ENCODE measurements at regions not wholly inside any gene's neighbourhood (a gene's known extent, or its start where the extent isn't known, plus 50 kb on each side); places are given as distances from the start of the nearest gene placed in this dataset.

GRCh38 chr7:65469919-65470558, 96.4 kb downstream of the ZNF92 start (continued):
- TF ChIP-seq, protein P1, sequence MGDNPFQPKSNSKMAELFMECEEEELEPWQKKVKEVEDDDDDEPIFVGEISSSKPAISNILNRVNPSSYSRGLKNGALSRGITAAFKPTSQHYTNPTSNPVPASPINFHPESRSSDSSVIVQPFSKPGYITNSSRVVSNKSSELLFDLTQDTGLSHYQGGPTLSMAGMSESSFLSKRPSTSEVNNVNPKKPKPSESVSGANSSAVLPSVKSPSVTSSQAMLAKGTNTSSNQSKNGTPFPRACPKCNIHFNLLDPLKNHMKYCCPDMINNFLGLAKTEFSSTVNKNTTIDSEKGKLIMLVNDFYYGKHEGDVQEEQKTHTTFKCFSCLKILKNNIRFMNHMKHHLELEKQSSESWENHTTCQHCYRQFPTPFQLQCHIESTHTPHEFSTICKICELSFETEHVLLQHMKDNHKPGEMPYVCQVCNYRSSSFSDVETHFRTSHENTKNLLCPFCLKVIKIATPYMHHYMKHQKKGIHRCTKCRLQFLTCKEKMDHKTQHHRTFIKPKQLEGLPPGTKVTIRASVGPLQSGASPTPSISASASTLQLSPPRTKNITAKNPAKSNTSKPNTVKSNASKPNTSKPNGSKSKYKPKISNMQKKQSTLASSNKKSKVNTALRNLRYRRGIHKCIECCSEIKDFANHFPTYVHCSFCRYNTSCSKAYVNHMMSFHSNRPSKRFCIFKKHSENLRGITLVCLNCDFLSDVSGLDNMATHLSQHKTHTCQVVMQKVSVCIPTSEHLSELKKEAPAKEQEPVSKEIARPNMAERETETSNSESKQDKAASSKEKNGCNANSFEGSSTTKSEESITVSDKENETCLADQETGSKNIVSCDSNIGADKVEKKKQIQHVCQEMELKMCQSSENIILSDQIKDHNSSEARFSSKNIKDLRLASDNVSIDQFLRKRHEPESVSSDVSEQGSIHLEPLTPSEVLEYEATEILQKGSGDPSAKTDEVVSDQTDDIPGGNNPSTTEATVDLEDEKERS (CRISPR knock-in tag; IDR thresholded peaks at IDR 0.05), result peak; percentile 92
- TF ChIP-seq KLF11 (CRISPR knock-in tag; IDR thresholded peaks at IDR 0.05), result 0 out of 2 replicates have a peak, but pooled peaks have one; percentile 46
- TF ChIP-seq SALL2 (CRISPR knock-in tag; IDR thresholded peaks at IDR 0.05), result peak; percentile 66; the same call in 1 of the 2 replicates
- TF ChIP-seq ZNF574 (CRISPR knock-in tag; IDR thresholded peaks at IDR 0.05), result peak; percentile 49; the same call in 1 of the 2 replicates
- TF ChIP-seq EP300 (IDR thresholded peaks at IDR 0.05; ENCODE audit: low read depth in 2 of 2, low read length in 2 of 2), result 0 out of 4 replicates have a peak, but pooled peaks of 1 of the 2 experiments have one; percentile 47
- peak; percentile 74; the same call in 1 of the 2 replicates for TF ChIP-seq EP300 (CRISPR knock-in tag; IDR thresholded peaks at IDR 0.05; ENCODE audit: borderline replicate concordance)
- 0 out of 2 replicates have a peak, but pooled peaks have one; percentile 20 for TF ChIP-seq ZNF121 (CRISPR knock-in tag; IDR thresholded peaks at IDR 0.05)
- peak; percentile 49 for TF ChIP-seq KAT8 (CRISPR knock-in tag; IDR thresholded peaks at IDR 0.05)
- 0 out of 2 replicates have a peak, but pooled peaks have one; percentile 37 for TF ChIP-seq MXD1 (CRISPR knock-in tag; IDR thresholded peaks at IDR 0.05)
- TF ChIP-seq, protein P2, sequence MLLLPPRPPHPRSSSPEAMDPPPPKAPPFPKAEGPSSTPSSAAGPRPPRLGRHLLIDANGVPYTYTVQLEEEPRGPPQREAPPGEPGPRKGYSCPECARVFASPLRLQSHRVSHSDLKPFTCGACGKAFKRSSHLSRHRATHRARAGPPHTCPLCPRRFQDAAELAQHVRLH (CRISPR knock-in tag; IDR thresholded peaks at IDR 0.05; ENCODE audit: borderline replicate concordance, low read depth), result peak; percentile 83; the same call in 1 of the 2 replicates
- peak; percentile 56; the same call in 1 of the 2 replicates for TF ChIP-seq ZNF564 (CRISPR knock-in tag; IDR thresholded peaks at IDR 0.05)
- TF ChIP-seq ZNF501 (CRISPR knock-in tag; IDR thresholded peaks at IDR 0.05), result peak; percentile 75; the same call in 1 of the 2 replicates
- peak; percentile 92 for TF ChIP-seq HOXA3 (CRISPR knock-in tag; IDR thresholded peaks at IDR 0.05)
- TF ChIP-seq ZXDC (CRISPR knock-in tag; IDR thresholded peaks at IDR 0.05), result peak; percentile 54; the same call in 1 of the 2 replicates
- TF ChIP-seq, protein P3, sequence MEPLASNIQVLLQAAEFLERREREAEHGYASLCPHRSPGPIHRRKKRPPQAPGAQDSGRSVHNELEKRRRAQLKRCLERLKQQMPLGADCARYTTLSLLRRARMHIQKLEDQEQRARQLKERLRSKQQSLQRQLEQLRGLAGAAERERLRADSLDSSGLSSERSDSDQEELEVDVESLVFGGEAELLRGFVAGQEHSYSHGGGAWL (CRISPR knock-in tag; IDR thresholded peaks at IDR 0.05), result peak; percentile 49; the same call in 1 of the 2 replicates
- TF ChIP-seq, protein P4, sequence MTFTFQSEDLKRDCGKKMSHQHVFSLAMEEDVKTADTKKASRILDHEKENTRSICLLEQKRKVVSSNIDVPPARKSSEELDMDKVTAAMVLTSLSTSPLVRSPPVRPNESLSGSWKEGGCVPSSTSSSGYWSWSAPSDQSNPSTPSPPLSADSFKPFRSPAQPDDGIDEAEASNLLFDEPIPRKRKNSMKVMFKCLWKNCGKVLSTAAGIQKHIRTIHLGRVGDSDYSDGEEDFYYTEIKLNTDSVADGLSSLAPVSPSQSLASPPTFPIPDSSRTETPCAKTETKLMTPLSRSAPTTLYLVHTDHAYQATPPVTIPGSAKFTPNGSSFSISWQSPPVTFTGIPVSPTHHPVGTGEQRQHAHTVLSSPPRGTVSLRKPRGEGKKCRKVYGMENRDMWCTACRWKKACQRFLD (CRISPR knock-in tag; IDR thresholded peaks at IDR 0.05; ENCODE audit: borderline replicate concordance), result 0 out of 2 replicates have a peak, but pooled peaks have one; percentile 65
